RWPE1 (cell line): ENCODE measurements at regions not wholly inside any gene's neighbourhood (a gene's known extent, or its start where the extent isn't known, plus 50 kb on each side); places are given as distances from the start of the nearest gene placed in this dataset.

Experiments
- CTCF ChIA-PET: fragments of 350-600 bp; sonication (Branson Sonifier 250); formaldehyde crosslinking; extraction: SDS; loops from one replicate; lab custom pipeline; 2021; lab: Yijun Ruan, JAX
- POLR2A ChIA-PET: fragments of 400-600 bp; formaldehyde crosslinking; extraction: SDS; loops from one replicate; lab custom pipeline; 2020; ENCODE audit warnings: antibody characterized with exemption; ENCODE audit not compliant: low non-redundant PET; lab: Yijun Ruan, JAX
- DNase-seq: peaks from one replicate; pipeline ENCODE4 v3.0.0; 2012; ENCODE audit warnings: low spot score
- H3K27ac ChIP-seq: fragments of 450-650 bp; 2 replicates; pipeline ENCODE4 v1.5.1; 2017
- TF ChIP-seq, protein P1 (sequence below): fragments of 450-650 bp; conservative IDR thresholded peaks from 2 replicates; pipeline ENCODE4 v1.5.1; 2017; ENCODE audit warnings: low read depth, mild to moderate bottlenecking

GRCh38 chr14:34168656-34169055, 217.8 kb upstream of the EGLN3 start:
- POLR2A ChIA-PET = no interaction called here
- TF ChIP-seq, protein P1, sequence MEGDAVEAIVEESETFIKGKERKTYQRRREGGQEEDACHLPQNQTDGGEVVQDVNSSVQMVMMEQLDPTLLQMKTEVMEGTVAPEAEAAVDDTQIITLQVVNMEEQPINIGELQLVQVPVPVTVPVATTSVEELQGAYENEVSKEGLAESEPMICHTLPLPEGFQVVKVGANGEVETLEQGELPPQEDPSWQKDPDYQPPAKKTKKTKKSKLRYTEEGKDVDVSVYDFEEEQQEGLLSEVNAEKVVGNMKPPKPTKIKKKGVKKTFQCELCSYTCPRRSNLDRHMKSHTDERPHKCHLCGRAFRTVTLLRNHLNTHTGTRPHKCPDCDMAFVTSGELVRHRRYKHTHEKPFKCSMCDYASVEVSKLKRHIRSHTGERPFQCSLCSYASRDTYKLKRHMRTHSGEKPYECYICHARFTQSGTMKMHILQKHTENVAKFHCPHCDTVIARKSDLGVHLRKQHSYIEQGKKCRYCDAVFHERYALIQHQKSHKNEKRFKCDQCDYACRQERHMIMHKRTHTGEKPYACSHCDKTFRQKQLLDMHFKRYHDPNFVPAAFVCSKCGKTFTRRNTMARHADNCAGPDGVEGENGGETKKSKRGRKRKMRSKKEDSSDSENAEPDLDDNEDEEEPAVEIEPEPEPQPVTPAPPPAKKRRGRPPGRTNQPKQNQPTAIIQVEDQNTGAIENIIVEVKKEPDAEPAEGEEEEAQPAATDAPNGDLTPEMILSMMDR = no peak
- no peak overlapping the region for H3K27ac ChIP-seq
- CTCF ChIA-PET = no interaction called here
- DNase-seq = no peak

DNA sequence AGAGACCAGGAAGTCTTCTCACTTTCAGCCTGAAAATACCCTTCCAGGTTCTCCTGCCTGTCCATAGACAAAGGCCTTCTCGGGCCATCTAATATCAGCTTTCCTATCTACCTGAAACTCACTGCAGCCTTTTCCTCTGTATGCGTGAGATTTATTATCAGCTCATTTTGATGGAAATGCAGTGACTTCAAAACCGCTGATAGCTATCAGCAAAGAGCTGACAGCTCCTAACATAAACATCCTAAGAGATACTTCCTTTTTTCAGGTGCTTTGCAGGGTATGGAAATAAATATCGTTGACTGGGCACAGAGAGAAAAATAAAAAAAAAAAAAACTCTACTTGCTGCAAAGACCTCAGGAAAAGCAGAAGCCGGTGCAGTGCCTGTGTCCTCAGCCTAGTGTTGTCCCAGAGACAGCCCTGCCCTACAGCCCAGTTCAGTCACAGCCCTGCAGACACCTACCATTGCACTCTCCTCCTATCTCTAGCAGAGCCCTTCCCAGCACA, 215.0 kb upstream of the EGLN3 start:
- CTCF ChIA-PET = no interaction called here
- no peak overlapping the region for H3K27ac ChIP-seq
- POLR2A ChIA-PET = no interaction called here
- no peak for DNase-seq
- TF ChIP-seq, protein P1 = no peak

- POLR2A ChIA-PET = no interaction called here
- CTCF ChIA-PET = no interaction called here
- H3K27ac ChIP-seq = no peak overlapping the region
- TF ChIP-seq, protein P1 = no peak
- no peak for DNase-seq
Measured at GRCh38 chr14:34164162-34164864, 213.4 kb upstream of the EGLN3 start.

DNA sequence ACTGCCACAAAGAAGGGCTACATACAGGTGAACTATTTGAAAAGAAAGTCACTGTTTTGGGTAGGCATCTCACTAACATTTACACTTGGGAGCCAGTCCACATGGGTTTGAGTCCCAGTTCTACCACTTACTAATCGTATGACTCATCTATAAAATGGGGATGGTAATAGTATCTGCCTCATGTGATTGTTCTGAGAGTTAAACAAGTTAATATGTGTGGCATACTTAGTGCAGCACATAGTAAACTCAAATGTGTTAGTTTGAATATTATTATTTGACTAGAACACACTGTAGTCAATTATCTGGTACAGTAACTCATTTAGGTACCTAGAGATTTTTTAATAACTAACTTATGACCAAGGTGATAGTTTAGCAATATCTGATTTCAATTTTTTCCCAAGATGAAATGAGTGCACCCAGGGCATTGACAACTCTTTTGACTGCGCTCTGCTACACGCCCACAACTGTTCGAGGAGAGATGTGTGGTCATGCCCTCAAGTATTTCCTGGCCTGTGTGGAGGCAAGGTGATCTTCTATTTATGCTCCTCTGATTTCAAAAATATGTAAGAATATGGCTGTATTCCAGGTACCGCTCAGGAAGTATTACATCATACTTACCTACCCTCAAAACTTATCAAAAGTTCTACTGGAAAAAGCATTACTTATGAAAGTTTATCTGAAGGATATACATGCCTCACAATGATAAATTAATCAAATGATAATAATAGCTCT, 210.6 kb upstream of the EGLN3 start:
- POLR2A ChIA-PET = no interaction called here
- H3K27ac ChIP-seq = no peak overlapping the region
- TF ChIP-seq, protein P1 = no peak
- DNase-seq = peak; percentile 31
- CTCF ChIA-PET = no interaction called here

DNA sequence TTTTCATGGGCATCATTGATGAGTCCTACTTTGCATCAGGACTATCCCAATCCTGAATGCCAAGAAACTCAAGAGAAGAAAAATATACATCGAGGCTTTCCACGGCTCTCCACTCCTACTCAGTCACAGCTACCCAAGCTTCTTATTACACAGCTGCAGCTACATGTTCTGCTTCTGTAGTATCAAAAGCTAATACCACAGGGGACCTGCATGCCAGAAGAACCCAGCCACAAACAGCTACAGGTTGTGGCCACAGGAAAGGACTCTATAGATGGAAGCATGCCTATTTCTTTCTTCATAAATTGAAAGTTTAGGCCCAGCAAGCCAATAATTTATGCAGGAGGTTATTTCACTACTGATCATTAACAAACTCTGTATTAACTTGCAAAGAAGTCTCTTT, 209.7 kb upstream of the EGLN3 start:
- no peak for DNase-seq
- CTCF ChIA-PET = no interaction called here
- POLR2A ChIA-PET = no interaction called here
- no peak overlapping the region for H3K27ac ChIP-seq
- TF ChIP-seq, protein P1 = no peak

- TF ChIP-seq, protein P1 = no peak
- CTCF ChIA-PET = interaction anchor here (0.8 kb wide), 1 partner anchor 15 kb away, joined by 3 read pairs; no protein-coding TSS in a partner anchor
- no peak overlapping the region for H3K27ac ChIP-seq
- no peak for DNase-seq
- POLR2A ChIA-PET = no interaction called here
Measured at GRCh38 chr14:34157651-34158050, 206.8 kb upstream of the EGLN3 start.
